Activated naive CD4-positive, alpha-beta T cell treated with anti-CD3 and anti-CD28 coated beads, Interleukin-2, amount 10 ng/mL, durations not matched to agents 7 days and 5 days (primary cell): ENCODE measurements at regions not wholly inside any gene's neighbourhood (a gene's known extent, or its start where the extent isn't known, plus 50 kb on each side); places are given as distances from the start of the nearest gene placed in this dataset.

ENCODE experiments used
- CTCF ChIA-PET: fragments of 350-600 bp; sonication (Branson Sonifier 250); formaldehyde crosslinking; loops from one replicate; lab custom pipeline; 2021; ENCODE audit warnings: antibody characterized with exemption; lab: Charles Lee
- DNase-seq: peaks from one replicate; pipeline ENCODE4 v3.0.0-alpha.2; 2020
- H3K27ac Mint-ChIP-seq: one replicate; pipeline ENCODE4 v1.8.0; 2021; ENCODE audit warnings: mild to moderate bottlenecking, moderate library complexity, mixed read lengths
- H3K27me3 Mint-ChIP-seq: one replicate; pipeline ENCODE4 v1.8.0; 2021; ENCODE audit warnings: mild to moderate bottlenecking, mixed read lengths
- H3K36me3 Mint-ChIP-seq: one replicate; pipeline ENCODE4 v1.8.0; 2021; ENCODE audit warnings: mixed read lengths
- H3K4me1 Mint-ChIP-seq: one replicate; pipeline ENCODE4 v1.8.0; 2021; ENCODE audit warnings: mixed read lengths
- H3K4me3 Mint-ChIP-seq: one replicate; pipeline ENCODE4 v1.8.0; 2021; ENCODE audit warnings: mild to moderate bottlenecking, moderate library complexity, mixed read lengths
- H3K9me3 Mint-ChIP-seq: one replicate; pipeline ENCODE4 v1.8.0; 2021; ENCODE audit warnings: mixed read lengths

DNA sequence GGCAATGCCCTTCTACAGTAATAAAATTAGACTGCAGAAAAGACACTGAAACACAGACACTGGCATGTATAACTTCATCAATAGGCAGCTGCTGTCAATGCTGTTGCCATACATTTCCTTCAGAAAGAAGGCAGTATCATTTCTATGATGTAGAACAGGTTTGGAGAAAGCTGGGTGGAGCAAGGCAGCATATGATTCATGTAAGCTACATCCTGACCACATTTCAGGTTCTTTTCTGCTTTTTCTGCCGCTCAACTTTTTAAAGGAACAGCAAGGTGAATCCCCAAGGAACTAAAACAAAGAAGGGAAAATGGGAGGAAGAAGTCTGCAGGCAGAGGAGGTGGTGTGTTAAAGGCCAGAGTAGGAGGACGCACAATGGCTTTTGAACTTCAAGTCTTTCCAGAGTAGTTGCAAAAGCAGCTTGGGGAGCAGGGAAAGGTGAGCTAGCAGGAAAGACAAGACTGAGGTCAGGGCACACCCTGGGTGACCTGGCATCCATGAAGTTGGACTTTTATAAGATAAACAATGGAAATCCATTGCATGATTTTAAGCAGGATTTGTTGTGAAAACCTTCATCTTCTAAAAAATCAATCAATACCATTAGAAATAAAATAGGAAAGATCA is 142.1 kb downstream of the MED10 start:
- Mint-ChIP-seq H3K9me3 (no peaks in the 10 kb centered on the region), H3K4me3 (no peak overlapping the region), H3K4me1 (no peaks in the 10 kb centered on the region), H3K27ac (no peak overlapping the region), H3K27me3 (peaks cover 3% of the 10 kb centered on the region), H3K36me3 (no peaks in the 10 kb centered on the region)
- DNase-seq: no peak
- CTCF ChIA-PET: no interaction called here

DNA sequence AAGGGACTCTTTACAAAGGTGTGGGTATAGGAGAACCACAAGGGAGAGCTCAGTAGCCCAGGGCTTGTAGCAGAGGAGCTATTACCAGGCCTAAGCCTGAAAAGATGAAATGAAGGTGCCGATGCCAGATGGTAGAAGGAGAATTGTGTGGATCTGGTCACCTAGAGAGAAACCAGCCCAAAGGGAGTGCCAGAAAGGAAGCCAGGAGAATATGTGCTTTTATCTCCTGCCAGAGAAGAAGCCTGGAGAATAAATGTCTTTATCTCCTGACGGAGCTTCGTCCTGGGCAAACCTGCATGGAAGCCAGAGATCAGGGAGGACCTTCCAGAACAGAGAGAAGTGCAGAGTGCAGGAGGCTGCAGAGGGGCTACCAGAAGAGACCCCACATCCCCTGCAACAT is 142.6 kb downstream of the MED10 start:
- no peak overlapping the region for H3K4me3 Mint-ChIP-seq

DNA sequence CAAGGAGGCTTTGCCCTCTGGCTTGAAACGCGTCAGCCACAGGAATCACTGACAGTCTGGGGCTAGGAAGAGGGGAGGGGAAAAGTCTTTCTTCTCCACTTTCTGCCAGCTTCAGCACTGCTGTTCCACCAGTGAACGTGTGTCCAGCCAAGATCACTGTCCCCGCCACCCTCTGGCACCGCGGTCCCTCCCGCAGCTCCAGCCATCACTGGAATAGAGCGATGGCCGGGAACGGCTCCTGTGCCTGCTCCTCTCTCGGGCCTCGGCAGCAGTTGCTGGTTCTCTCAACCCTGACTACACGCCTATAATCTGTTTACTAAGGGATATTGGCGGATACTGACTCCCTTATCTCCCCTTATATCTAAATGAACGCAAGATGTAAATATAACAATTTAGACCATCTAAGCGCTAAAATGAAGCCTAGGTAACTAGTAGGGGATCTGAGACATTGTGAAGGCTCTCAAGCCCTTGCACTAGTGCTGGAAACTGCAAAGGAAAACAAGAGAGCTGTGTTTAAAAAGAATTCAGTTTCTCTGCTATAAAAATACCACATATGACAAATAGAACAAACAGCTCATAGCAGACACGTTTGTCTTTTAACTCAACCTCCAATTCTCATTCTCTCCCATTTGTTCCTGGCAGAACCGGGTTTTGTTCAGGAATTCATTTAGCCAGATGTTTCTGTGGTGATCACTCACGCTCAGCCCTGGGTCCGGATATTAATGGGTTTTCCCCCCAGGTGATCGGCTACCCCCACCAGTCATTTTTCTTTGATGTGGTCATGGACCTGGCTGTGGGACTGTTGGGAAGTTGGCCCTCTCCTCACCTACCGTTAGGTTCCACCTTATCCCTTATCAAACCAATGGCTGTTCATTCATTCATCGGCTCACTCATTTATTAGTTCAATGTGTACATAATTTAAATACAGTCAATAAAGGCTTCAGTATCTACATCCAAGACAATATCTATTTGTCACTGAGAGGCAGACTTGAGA is 149.8 kb downstream of the MED10 start:
- H3K4me1 Mint-ChIP-seq: no peaks in the 10 kb centered on the region
- no peaks in the 10 kb centered on the region for H3K27me3 Mint-ChIP-seq
- no peaks in the 10 kb centered on the region for H3K36me3 Mint-ChIP-seq
- no peak overlapping the region for H3K4me3 Mint-ChIP-seq
- no peak overlapping the region for H3K27ac Mint-ChIP-seq
- CTCF ChIA-PET: no interaction called here
- DNase-seq: no peak
- H3K9me3 Mint-ChIP-seq: no peaks in the 10 kb centered on the region

More for the DNA sequence above, 142.6 kb downstream of the MED10 start:
- Mint-ChIP-seq H3K27me3 (peaks cover 3% of the 10 kb centered on the region), H3K9me3 (no peaks in the 10 kb centered on the region), H3K27ac (no peak overlapping the region), H3K4me1 (no peaks in the 10 kb centered on the region), H3K36me3 (no peaks in the 10 kb centered on the region)
- DNase-seq: no peak
- CTCF ChIA-PET: no interaction called here

DNA sequence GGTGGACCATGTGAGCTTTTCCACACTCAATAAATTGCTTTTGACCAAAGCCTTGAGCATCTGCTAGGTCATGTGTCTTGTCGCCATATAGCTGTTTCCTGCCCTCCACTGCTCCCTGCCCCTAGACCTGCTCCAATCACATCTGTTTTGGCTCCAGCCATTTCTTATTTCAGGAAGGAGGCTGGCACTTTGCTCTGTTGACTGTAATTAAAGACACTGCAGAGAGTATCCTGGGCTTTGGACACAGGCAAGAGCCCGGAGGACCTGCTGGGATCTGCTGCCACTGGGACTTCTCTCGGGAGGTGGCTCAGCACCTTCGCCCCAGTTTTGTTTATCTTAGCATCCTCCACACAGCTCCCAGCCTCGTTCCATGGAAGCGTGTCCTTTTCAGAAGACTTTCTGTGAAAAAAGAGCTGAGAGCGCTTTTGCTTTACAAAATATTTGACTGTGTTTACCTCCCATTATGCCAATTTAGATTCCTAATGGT is 153.2 kb downstream of the MED10 start:
- CTCF ChIA-PET: no interaction called here

DNA sequence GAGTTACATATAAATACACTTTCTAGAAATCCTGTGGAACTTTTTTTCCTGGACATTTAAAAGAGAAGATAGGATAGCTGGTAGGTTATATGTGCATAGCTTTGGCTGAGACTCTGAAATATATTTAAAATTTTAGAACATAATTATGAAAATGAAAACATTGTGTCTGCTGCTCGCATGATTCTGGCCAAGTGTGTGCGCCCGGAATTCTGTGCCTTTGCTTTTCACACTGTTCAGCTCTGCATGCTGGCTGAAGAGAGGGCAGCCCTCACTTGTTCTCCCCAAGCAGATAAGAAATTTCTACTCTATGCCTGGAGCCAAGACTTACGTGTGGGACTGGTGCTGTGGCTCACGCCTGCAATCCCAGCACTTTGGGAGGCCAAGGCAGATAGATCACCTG is 153.9 kb downstream of the MED10 start:
- CTCF ChIA-PET: no interaction called here
- Mint-ChIP-seq H3K4me3 (no peak overlapping the region), H3K9me3 (no peaks in the 10 kb centered on the region), H3K27ac (no peak overlapping the region), H3K27me3 (no peaks in the 10 kb centered on the region), H3K4me1 (no peaks in the 10 kb centered on the region), H3K36me3 (no peaks in the 10 kb centered on the region)
- no peak for DNase-seq

More for the DNA sequence above, 153.2 kb downstream of the MED10 start:
- Mint-ChIP-seq H3K27me3 (no peaks in the 10 kb centered on the region), H3K9me3 (no peaks in the 10 kb centered on the region), H3K36me3 (no peaks in the 10 kb centered on the region), H3K4me3 (no peak overlapping the region), H3K4me1 (no peaks in the 10 kb centered on the region), H3K27ac (no peak overlapping the region)
- no peak for DNase-seq

DNA sequence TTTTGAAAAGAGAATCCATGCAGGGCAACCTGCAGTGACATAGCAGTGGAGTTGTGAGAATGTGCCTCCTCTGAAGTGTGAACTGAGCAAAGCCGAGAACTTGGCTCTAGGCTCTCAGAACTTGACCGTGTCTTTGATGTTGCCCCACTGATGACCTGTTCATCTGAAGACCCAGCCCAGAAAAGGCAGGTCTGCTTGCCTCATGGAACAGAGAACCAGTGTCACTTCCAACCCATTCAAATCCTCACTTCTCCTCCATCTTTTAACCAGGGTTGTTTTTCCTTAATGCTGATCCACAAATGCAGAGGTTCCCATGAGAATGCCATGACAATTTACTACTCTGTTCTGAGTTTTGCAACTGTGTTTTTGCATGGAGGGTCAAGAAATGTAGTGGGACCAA is 155.4 kb downstream of the MED10 start:
- Mint-ChIP-seq H3K27ac (no peak overlapping the region), H3K9me3 (no peaks in the 10 kb centered on the region), H3K4me1 (no peaks in the 10 kb centered on the region), H3K27me3 (no peaks in the 10 kb centered on the region), H3K4me3 (no peak overlapping the region), H3K36me3 (no peaks in the 10 kb centered on the region)
- DNase-seq: no peak
- CTCF ChIA-PET: interaction anchor here (0.7 kb wide), 2 partner anchors 20 to 177 kb away, joined by 3 read pairs; no protein-coding TSS in a partner anchor

DNA sequence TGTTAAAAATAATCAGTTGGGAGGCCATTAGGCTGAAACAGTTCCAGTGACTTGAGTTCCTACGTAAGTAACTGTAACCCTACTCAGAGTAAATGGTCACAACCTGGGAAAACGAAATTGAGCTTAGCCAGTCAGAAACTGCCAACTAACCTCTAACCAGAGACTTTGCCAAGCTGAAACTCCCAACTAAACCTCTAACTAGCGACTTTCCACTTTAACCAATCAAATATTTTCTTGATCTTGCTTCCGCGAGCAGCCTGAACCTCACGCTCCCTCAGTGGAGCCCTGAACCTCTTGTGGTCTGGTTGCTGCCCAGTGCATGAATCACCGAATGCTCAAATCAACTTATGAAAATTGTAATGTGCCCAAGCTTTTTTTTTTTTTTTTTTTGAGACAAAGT is 156.2 kb downstream of the MED10 start:
- Mint-ChIP-seq H3K27ac (no peak overlapping the region), H3K27me3 (no peaks in the 10 kb centered on the region), H3K9me3 (no peaks in the 10 kb centered on the region), H3K36me3 (no peaks in the 10 kb centered on the region), H3K4me3 (no peak overlapping the region), H3K4me1 (no peaks in the 10 kb centered on the region)
- DNase-seq: no peak
- CTCF ChIA-PET: interaction anchor here (0.7 kb wide), 1 partner anchor 177 kb away, joined by 3 read pairs; no protein-coding TSS in a partner anchor

DNA sequence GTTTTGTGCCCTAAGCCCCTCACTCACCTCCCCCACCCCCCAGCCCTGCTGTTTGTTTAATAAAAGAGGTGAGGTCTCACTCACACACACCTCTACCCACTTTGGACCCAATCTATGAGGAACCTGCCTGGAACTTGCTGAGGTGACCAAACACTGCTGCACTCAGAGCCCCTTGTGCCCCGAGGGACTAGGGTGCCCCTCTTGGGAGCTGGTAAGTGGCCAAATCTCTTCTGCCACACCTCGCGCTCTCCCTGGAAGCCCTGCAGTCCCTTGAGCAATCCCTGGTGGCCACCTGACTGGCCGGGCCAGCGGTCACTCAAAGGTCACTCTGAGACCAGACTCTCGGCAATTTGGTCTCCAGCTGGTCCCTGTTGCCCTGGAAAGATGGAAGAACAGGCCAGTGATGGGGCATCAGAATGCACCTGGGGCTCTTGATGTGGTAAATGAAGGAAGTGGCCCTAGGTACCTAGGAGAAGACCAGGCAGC is 157.2 kb downstream of the MED10 start:
- Mint-ChIP-seq H3K36me3 (no peaks in the 10 kb centered on the region), H3K27ac (no peak overlapping the region), H3K27me3 (no peaks in the 10 kb centered on the region), H3K9me3 (no peaks in the 10 kb centered on the region), H3K4me3 (no peak overlapping the region), H3K4me1 (no peaks in the 10 kb centered on the region)
- DNase-seq: no peak
- CTCF ChIA-PET: no interaction called here

DNA sequence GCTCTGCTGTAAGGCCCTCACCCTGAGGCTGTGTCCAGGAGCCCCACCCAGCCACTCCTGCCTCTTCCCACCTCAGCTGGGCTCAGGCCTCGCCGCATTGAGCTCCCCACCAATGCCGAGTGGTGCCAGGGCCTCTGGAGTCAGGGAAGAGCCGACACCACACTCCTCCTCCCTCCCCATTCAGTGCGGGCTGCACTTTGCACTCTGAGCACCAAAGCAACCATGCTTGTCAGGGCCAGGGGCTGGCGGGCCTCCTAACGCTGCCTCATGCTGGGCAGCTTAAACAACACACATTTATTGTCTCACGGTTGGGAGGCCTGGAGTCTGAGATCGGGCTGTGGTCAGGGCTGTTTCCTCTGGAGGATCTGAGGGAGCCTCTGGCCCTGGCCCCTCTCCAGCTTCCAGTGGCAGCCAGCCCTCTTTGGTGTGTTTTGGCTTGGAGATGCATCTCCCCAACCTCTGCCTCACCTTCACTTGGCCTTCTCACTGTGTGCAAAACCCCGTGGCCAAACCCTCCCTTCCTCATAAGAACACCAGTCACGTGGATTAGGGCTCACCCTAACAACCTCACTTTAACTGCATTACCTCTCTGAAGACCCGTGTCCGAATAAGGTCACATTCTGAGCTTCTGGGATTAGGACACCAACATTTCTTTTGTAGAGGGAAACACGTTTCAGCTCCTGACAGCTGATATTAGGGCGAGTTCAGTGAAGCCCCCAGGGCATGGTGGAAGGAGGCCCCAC is 157.8 kb downstream of the MED10 start:
- no peaks in the 10 kb centered on the region for H3K4me1 Mint-ChIP-seq
- H3K27ac Mint-ChIP-seq: no peak overlapping the region
- no peak for DNase-seq
- H3K27me3 Mint-ChIP-seq: no peaks in the 10 kb centered on the region
- H3K9me3 Mint-ChIP-seq: no peaks in the 10 kb centered on the region
- CTCF ChIA-PET: no interaction called here
- H3K4me3 Mint-ChIP-seq: no peak overlapping the region
- no peaks in the 10 kb centered on the region for H3K36me3 Mint-ChIP-seq

DNA sequence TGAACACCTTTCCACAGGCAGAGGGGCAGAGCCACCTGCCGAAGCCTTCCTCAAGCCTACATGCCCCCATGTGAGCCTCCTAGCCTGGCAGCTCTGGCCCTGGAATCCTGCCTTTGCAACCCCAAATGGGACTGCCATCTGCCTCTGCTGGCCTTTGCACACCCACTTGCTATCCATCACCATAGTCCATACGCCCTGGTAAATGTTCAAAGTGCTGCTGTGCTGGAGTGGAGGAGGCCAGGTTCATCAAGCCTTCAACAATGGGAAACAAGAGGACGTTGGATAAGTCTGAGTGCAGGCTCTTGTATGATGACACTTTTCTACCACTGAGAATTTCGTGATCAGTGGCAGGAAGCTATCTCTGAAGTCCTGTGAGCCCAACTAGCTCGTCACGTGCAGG is 159.8 kb downstream of the MED10 start:
- H3K27ac Mint-ChIP-seq: no peak overlapping the region
- DNase-seq: no peak
- no peaks in the 10 kb centered on the region for H3K4me1 Mint-ChIP-seq
- H3K9me3 Mint-ChIP-seq: no peaks in the 10 kb centered on the region
- CTCF ChIA-PET: no interaction called here
- no peaks in the 10 kb centered on the region for H3K27me3 Mint-ChIP-seq
- H3K36me3 Mint-ChIP-seq: no peaks in the 10 kb centered on the region
- H3K4me3 Mint-ChIP-seq: no peak overlapping the region

DNA sequence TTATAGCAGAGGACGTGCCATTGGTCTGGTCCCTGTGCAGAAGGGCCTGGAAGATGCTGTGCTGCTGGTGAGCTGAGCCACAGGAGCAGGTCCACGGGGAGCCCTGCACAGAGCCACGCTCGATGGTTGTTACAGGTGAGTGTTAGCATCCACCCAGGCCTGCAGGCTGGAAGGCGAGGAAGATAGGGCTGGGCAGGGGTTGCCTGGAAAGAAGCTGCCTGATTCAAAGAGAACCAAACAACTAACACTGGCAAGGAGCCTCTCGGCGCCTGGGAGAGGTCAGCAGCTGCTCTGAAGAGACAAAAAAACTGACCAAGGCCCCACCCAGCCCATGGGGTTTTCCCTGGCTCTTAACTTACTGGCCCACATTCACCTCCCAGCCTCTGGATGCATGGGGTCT is 160.2 kb downstream of the MED10 start:
- Mint-ChIP-seq H3K4me1 (no peaks in the 10 kb centered on the region), H3K36me3 (no peaks in the 10 kb centered on the region), H3K4me3 (no peak overlapping the region), H3K9me3 (no peaks in the 10 kb centered on the region), H3K27ac (no peak overlapping the region), H3K27me3 (no peaks in the 10 kb centered on the region)
- no peak for DNase-seq
- CTCF ChIA-PET: no interaction called here

DNA sequence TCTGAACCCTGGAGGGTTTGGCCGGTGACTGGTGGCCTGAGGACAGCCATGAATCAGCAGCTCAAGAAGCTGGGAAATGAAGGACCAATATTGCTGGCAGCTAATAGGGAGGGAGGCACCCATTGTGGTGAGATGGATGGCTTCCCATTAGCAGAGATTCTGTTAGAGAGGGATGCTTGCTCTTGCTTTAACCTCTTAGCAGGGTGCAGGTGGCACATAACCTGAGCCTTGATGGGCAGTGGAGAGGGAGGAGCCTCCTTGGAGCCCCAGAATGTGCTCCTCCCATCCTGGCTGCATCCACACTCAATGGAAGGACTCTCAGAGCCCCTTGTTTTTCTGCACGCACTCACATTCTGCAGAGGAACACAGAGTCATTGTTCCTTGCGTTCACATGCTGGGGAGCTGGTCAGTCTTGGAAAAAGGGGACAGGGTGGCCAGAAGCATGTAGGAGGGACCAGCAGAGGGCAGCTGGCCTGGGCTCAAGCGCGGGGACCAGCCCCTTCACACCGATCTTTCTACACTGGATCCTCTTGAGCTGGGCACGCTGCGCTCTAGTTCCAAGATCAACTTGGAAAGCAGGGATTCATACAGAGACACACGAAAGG is 161.8 kb downstream of the MED10 start:
- Mint-ChIP-seq H3K4me1 (no peaks in the 10 kb centered on the region), H3K4me3 (no peak overlapping the region), H3K9me3 (peaks cover 3% of the 10 kb centered on the region), H3K27ac (no peak overlapping the region), H3K27me3 (no peaks in the 10 kb centered on the region), H3K36me3 (no peaks in the 10 kb centered on the region)
- no peak for DNase-seq
- CTCF ChIA-PET: no interaction called here

DNA sequence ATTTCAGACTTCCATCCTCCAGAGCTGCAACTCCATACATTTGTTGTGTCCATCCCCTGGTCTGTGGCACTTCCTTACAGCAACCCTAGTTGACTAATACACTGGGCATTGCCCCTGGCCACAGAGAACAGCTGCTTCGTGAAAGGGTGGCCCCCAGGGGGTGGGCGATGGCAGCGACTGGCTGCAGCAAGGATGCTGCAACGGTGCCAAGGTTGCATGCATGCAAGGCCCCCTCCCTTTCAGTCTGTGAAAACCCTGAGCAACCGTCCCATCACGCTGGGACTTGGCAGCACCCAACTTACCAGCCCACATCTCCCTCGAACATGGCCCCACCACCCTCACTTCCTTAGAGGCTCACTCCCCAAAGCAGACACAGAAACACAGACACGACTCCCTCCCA is 162.5 kb downstream of the MED10 start:
- Mint-ChIP-seq H3K27ac (no peak overlapping the region), H3K4me3 (no peak overlapping the region), H3K4me1 (no peaks in the 10 kb centered on the region), H3K9me3 (peaks cover 3% of the 10 kb centered on the region), H3K27me3 (no peaks in the 10 kb centered on the region), H3K36me3 (no peaks in the 10 kb centered on the region)
- DNase-seq: no peak
- CTCF ChIA-PET: no interaction called here

DNA sequence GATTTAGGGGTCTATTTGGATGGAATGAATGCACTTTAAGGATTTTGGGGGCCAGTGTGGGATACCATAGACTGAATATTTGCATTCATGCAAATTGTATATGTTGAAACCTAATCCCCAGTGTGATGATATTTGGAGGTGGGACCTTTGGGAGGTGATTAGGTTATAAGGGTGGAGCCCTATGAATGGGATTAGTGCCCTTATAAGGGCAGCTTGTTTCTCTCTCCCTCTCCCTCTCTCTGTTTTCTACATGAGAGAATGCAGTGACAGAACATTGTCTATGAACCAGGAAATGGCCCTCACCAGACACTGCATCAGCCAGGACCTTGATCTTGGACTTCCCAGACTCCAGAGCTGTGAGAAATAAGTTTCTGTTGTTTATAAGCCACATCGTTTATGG is 166.1 kb downstream of the MED10 start:
- CTCF ChIA-PET: no interaction called here
- no peak for DNase-seq
- no peak overlapping the region for H3K27ac Mint-ChIP-seq
- H3K9me3 Mint-ChIP-seq: peaks cover 3% of the 10 kb centered on the region
- H3K4me3 Mint-ChIP-seq: no peak overlapping the region
- no peaks in the 10 kb centered on the region for H3K36me3 Mint-ChIP-seq
- H3K4me1 Mint-ChIP-seq: no peaks in the 10 kb centered on the region
- no peaks in the 10 kb centered on the region for H3K27me3 Mint-ChIP-seq
